ENCODE measurements at regions not wholly inside any gene's neighbourhood (a gene's known extent, or its start where the extent isn't known, plus 50 kb on each side); places are given as distances from the start of the nearest gene placed in this dataset.
"Not testable (repeated sequence)": the region's sequence is repeated elsewhere in the genome, so short reads cannot be mapped to it uniquely, and the experiment has no call there.

- DNase-seq, result no peak
These were observed 95.9 kb upstream of the DTNBP1 start for GRCh38 chr6:15758631-15759215.

GRCh38 chr6:15755526-15755925 is 92.7 kb upstream of the DTNBP1 start:
- no peak for DNase-seq

- DNase-seq, result no peak
These were observed 91.9 kb upstream of the DTNBP1 start for GRCh38 chr6:15754706-15755079.

DNA sequence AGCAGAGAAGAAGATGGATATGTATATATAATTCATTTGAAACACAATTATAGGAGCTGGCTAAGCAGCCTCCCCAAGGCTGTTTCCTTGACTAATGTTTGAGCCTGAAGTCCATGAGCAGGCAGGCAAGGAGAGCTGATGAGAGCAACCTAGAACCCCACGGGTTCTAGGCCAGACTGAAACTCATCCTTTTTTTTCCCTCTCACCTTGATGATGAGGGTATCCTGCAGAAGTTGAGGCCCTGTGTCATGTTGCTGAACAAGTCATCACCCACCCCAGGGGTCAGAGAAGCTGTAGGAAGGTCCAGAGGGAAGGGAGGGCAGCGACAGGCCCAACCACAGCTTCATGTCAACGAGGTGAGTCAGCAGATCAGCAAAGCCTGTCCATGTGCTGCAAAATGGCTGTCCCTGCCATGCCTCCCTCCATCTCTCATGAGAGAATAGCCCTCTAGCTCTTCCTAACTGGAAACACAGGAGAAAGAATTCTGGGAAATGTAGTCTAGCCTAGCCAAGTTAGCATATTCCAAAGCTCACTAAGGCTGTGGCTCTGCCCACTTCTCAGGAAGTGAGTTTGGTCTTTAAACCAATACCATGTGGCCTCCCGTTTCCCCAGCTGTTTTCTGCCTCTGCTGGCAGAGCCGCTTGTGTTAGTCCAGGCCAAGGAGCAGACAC is 91.3 kb upstream of the DTNBP1 start:
- DNase-seq, result no peak

GRCh38 chr6:15752820-15753219 is 90.0 kb upstream of the DTNBP1 start:
- DNase-seq, result no peak

DNA sequence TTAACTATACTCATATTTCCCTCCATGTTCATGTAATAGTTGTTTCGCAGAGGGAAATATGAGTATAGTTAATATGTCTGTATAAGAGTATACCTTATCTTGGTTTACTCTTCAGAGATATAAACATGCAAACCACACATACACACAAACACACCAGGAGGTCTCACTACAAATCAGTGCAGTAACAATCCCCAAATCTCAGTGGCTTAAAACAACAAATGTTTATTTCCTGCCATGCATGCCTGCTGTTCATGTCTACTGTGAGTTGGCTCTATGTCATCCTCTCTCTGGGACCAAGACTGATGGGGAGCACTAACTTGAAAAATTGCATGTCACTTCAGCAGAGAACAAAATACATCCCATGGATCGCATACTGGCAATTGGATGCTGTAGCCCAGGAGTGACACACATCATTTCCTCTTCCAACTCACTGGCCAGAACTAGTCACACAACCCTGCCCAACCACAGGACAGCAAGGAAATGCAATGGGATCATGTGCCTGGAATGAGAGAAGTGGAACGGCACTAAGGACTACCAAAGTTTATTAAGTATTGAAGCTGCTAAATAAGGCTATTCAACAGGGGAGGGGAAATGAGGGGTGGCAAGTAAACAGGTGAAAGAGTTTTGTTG is 89.0 kb upstream of the DTNBP1 start:
- DNase-seq, result no peak

GRCh38 chr6:15748341-15748740 is 85.5 kb upstream of the DTNBP1 start:
- no peak for DNase-seq

- no peak for DNase-seq
These were observed 84.6 kb upstream of the DTNBP1 start for GRCh38 chr6:15747354-15747883.

DNA sequence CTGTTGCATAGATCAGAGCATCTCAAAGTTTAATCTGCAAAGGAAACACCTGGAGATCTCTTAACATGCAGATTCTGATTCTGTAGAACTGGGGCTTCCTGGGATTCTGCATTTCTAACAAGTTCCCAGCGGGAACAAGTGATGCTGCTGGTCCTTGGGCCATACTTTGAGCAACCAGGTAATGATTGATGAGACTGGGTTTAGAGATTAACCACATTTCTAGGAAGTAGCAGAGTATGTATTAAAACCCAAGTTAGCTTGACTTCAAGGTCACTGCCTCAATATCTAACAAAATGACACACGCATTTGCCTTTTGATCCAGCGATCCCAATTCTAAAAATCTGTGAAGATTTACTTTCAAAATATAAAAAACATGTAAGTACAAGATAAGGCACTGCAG is 83.0 kb upstream of the DTNBP1 start:
- no peak for DNase-seq

- DNase-seq, result no peak
These were observed 82.1 kb upstream of the DTNBP1 start for GRCh38 chr6:15744818-15745402.

- DNase-seq, result not testable (repeated sequence)
These were observed 79.2 kb upstream of the DTNBP1 start for GRCh38 chr6:15742013-15742412.

DNA sequence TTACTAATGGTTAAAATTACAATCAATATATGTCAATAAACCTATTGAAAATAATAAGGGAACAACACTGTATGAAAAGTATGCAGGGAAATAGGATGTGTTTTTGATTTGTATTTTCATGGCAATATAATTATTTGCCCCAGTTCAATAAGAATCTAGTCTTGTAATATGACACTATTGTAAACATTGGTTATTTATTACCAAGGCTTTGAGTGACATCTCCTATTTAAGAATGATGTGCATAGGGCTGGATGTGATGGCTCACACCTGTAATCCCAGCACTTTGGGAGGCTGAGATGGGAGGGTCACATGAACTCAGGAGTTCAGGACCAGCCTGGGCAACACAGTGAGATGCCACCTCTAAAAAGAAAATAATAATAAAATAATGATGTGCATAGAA is 78.6 kb upstream of the DTNBP1 start:
- no peak for DNase-seq

GRCh38 chr6:15739867-15740266 is 77.0 kb upstream of the DTNBP1 start:
- DNase-seq, result no peak

DNA sequence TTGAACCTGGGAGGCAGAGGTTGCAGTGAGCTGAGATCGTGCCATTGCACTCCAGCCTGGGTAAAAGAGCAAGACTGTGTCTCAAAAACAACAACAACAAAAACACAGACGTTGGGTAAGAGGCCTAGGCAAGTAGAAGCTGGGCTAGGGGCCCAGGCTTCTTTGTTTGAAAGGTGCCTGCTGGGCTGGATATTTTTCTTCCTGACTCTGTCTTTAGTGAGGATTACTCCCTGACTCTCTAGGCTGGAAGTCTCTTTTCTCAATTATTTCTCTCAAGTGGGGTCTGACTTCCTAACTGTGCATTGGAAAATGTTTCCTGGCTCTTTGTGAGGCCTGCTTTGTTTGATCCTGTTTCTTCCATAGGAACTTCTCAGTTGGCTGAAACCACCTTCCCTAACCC is 76.5 kb upstream of the DTNBP1 start:
- no peak for DNase-seq

DNA sequence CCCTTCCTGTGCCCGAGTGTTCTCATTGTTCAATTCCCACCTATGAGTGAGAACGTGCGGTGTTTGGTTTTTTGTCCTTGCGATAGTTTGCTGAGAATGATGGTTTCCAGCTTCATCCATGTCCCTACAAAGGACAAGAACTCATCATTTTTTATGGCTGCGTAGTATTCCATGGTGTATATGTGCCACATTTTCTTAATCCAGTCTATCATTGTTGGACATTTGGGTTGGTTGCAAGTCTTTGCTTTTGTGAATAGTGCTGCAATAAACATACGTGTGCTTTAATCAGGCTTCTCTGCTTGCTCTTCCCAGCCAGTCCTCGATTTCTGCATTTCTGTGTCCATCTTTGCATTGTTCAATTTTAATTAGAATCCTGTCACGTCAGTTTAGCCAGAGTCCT is 75.4 kb upstream of the DTNBP1 start:
- not testable (repeated sequence) for DNase-seq

DNA sequence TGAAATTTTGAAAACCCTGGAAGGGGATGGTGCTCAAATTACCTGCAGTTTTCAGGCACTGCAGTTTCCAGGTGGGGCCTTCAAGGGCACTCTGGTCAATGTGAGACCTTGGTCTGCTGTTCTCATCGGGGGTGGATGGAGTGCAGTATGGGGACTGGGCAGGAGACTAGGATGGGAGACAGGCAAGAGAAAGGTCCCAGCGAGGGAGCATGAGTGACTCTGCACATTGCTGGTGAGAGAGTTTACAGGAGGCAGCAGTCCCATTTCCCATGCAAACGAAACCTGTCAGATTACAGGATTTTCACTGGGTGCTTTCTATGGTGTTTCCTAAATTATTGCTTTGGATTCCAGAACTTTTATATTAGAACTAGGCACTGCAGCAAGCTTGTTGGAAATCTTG is 73.5 kb upstream of the DTNBP1 start:
- DNase-seq, result no peak

GRCh38 chr6:15735567-15736265 is 72.9 kb upstream of the DTNBP1 start:
- no peak for DNase-seq

- DNase-seq, result no peak
These were observed 71.5 kb upstream of the DTNBP1 start for GRCh38 chr6:15734118-15734897.

- no peak for DNase-seq
These were observed 68.1 kb upstream of the DTNBP1 start for GRCh38 chr6:15730922-15731321.

DNA sequence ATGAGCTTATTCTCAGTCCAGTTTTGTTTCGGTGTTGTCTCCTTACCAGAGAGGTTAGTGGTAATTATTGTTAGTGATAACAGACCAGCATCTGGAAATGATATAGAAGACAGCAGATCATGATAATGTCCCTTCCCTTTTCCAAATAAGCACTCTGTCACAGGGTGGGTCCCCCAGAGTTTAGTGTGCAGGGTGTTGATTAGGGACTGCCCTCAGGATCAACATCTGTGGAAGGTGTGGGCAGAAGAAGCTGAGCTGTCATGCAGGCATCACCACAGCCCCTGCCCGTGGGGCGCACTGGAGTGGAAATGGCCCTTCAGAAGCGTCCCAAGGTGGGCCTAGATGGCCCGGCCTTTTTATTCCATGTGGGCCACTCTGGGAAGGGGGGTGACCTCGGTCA is 67.6 kb upstream of the DTNBP1 start:
- no peak for DNase-seq

- DNase-seq, result no peak
These were observed 59.9 kb upstream of the DTNBP1 start for GRCh38 chr6:15722731-15723130.

GRCh38 chr6:15716889-15717288 is 54.1 kb upstream of the DTNBP1 start:
- no peak for DNase-seq

GRCh38 chr6:15715851-15716250 is 53.0 kb upstream of the DTNBP1 start:
- no peak for DNase-seq
